Activated B cell treated with CpG ODN at 0.5 μM for 24 hours (primary cell): ENCODE measurements at regions not wholly inside any gene's neighbourhood (a gene's known extent, or its start where the extent isn't known, plus 50 kb on each side); places are given as distances from the start of the nearest gene placed in this dataset.

Source experiments
- ATAC-seq: fragments of 200-7000 bp; cut with Tn5 transposase; one replicate; pipeline ENCODE4 v1.10.0; 2021; ENCODE audit warnings: low read depth, mild to moderate bottlenecking, moderate library complexity
- CTCF ChIA-PET: fragments of 350-600 bp; sonication (Branson Sonifier 250); formaldehyde crosslinking; loops from one replicate; lab custom pipeline; 2021; ENCODE audit warnings: antibody characterized with exemption; lab: Charles Lee
- POLR2A ChIA-PET: fragments of 350-600 bp; sonication (Branson Sonifier 250); formaldehyde crosslinking; loops from one replicate; lab custom pipeline; 2021; ENCODE audit warnings: antibody characterized with exemption; lab: Charles Lee
- DNase-seq: peaks from one replicate; pipeline ENCODE4 v3.0.0; 2022
- H3K27ac Mint-ChIP-seq: one replicate; pipeline ENCODE4 v1.8.0; 2020; ENCODE audit warnings: mixed read lengths
- H3K27me3 Mint-ChIP-seq: one replicate; pipeline ENCODE4 v1.8.0; 2021; ENCODE audit warnings: mixed read lengths
- H3K36me3 Mint-ChIP-seq: one replicate; pipeline ENCODE4 v1.8.0; 2021; ENCODE audit warnings: low read depth, mixed read lengths
- H3K4me1 Mint-ChIP-seq: one replicate; pipeline ENCODE4 v1.8.0; 2021; ENCODE audit warnings: mixed read lengths
- H3K4me3 Mint-ChIP-seq: one replicate; pipeline ENCODE4 v1.8.0; 2020; ENCODE audit warnings: mild to moderate bottlenecking, mixed read lengths
- H3K9me3 Mint-ChIP-seq: one replicate; pipeline ENCODE4 v1.8.0; 2020; ENCODE audit warnings: mixed read lengths
- intact Hi-C: fragments of 100-400 bp; cut with micrococcal nuclease; formaldehyde crosslinking; loops from one replicate; pipeline ENCODE4 v1.15.1; 2024
- TF ChIP-seq, protein P1 (sequence below): fragments of 200-600 bp; IDR thresholded peaks from one replicate; pipeline ENCODE4 v1.8.0; 2022; ENCODE audit warnings: antibody characterized with exemption, mild to moderate bottlenecking

DNA sequence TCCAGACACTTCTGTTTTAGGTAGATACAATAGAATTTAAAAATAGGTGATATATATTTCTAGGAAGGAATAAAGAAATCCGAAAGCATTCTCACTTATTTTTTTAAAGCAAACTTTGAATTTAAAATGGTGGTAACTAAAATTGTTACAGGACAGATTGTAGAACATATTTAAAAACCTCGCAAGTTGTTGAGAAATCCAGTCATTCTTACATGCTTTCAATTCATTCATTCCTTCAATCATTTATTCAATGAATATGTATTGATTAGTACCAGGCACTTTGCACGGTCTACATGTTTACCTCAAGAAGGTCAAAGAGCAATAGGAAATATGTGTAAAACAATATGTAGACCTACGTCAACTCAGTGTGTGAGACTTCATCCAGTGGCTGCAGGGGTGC is 189.9 kb upstream of the SNX7 start:
- no peaks in the 10 kb centered on the region for H3K27me3 Mint-ChIP-seq
- H3K36me3 Mint-ChIP-seq: no peaks in the 10 kb centered on the region
- no peaks in the 10 kb centered on the region for H3K9me3 Mint-ChIP-seq
- H3K4me1 Mint-ChIP-seq: no peaks in the 10 kb centered on the region
- no peak overlapping the region for H3K27ac Mint-ChIP-seq
- no peak for DNase-seq
- ATAC-seq: no peak
- intact Hi-C loops: no loop called here
- ChIA-PET POLR2A (no interaction called here), CTCF (no interaction called here)
- no peak overlapping the region for H3K4me3 Mint-ChIP-seq
- TF ChIP-seq, protein P1, sequence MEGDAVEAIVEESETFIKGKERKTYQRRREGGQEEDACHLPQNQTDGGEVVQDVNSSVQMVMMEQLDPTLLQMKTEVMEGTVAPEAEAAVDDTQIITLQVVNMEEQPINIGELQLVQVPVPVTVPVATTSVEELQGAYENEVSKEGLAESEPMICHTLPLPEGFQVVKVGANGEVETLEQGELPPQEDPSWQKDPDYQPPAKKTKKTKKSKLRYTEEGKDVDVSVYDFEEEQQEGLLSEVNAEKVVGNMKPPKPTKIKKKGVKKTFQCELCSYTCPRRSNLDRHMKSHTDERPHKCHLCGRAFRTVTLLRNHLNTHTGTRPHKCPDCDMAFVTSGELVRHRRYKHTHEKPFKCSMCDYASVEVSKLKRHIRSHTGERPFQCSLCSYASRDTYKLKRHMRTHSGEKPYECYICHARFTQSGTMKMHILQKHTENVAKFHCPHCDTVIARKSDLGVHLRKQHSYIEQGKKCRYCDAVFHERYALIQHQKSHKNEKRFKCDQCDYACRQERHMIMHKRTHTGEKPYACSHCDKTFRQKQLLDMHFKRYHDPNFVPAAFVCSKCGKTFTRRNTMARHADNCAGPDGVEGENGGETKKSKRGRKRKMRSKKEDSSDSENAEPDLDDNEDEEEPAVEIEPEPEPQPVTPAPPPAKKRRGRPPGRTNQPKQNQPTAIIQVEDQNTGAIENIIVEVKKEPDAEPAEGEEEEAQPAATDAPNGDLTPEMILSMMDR: no peak

DNA sequence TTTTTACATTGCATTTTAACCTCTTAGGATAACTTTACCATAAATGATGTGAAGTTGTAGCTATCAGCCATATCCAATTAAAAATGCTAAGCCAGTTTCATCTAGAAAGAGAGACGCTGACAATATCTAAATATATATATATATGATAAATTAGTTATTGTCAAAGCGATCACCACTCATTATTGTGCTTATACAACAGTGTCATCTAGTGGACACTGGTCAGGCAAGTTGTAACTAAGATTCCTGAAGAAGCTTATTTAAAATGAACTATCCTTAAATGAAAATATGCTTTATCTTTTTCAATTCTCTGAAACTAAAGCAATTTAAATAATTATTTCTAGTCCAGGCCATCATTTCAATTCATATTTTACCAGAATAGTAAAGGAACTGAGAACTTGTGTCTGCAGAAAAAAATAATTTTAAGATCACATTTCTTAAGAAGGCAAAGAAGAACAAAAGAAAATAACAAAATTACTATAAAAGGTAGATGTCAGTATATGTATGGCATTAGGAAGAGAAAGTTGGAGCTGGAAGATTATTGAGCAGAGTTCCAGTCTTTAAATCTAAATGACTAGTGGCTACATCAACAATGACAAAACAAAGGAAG is 193.3 kb upstream of the SNX7 start:
- H3K27ac Mint-ChIP-seq: no peak overlapping the region
- ATAC-seq (no peak), DNase-seq (no peak)
- intact Hi-C loops: no loop called here
- CTCF ChIA-PET: no interaction called here
- no peak overlapping the region for H3K4me3 Mint-ChIP-seq
- TF ChIP-seq, protein P1: no peak
- no peaks in the 10 kb centered on the region for H3K27me3 Mint-ChIP-seq
- H3K9me3 Mint-ChIP-seq: no peaks in the 10 kb centered on the region
- POLR2A ChIA-PET: no interaction called here
- H3K4me1 Mint-ChIP-seq: no peaks in the 10 kb centered on the region
- H3K36me3 Mint-ChIP-seq: no peaks in the 10 kb centered on the region

- intact Hi-C loops: no loop called here
- Mint-ChIP-seq H3K27ac (no peak overlapping the region), H3K4me1 (no peaks in the 10 kb centered on the region), H3K4me3 (no peak overlapping the region), H3K27me3 (no peaks in the 10 kb centered on the region), H3K9me3 (no peaks in the 10 kb centered on the region), H3K36me3 (no peaks in the 10 kb centered on the region)
- DNase-seq: no peak
- POLR2A ChIA-PET: no interaction called here
- TF ChIP-seq, protein P1: no peak
- ATAC-seq: no peak
- CTCF ChIA-PET: no interaction called here
These were observed 193.9 kb upstream of the SNX7 start for GRCh38 chr1:98467586-98467985.

GRCh38 chr1:98467122-98467521 is 194.4 kb upstream of the SNX7 start:
- no peaks in the 10 kb centered on the region for H3K36me3 Mint-ChIP-seq
- ATAC-seq (no peak), DNase-seq (no peak)
- no peak overlapping the region for H3K27ac Mint-ChIP-seq
- H3K4me3 Mint-ChIP-seq: no peak overlapping the region
- H3K27me3 Mint-ChIP-seq: no peaks in the 10 kb centered on the region
- ChIA-PET CTCF (no interaction called here), POLR2A (no interaction called here)
- intact Hi-C loops: no loop called here
- TF ChIP-seq, protein P1: no peak
- no peaks in the 10 kb centered on the region for H3K4me1 Mint-ChIP-seq
- no peaks in the 10 kb centered on the region for H3K9me3 Mint-ChIP-seq

GRCh38 chr1:98461873-98462385 is 199.6 kb upstream of the SNX7 start:
- ChIA-PET POLR2A (no interaction called here), CTCF (no interaction called here)
- intact Hi-C loops: no loop called here

More at GRCh38 chr1:98461873-98462385, 199.6 kb upstream of the SNX7 start:
- Mint-ChIP-seq H3K9me3 (no peaks in the 10 kb centered on the region), H3K36me3 (no peaks in the 10 kb centered on the region), H3K4me1 (no peaks in the 10 kb centered on the region), H3K27ac (no peak overlapping the region), H3K27me3 (no peaks in the 10 kb centered on the region), H3K4me3 (no peak overlapping the region)
- TF ChIP-seq, protein P1: no peak
- no peak for ATAC-seq
- DNase-seq: no peak
